ENCODE measurements at regions not wholly inside any gene's neighbourhood (a gene's known extent, or its start where the extent isn't known, plus 50 kb on each side); places are given as distances from the start of the nearest gene placed in this dataset.

DNA sequence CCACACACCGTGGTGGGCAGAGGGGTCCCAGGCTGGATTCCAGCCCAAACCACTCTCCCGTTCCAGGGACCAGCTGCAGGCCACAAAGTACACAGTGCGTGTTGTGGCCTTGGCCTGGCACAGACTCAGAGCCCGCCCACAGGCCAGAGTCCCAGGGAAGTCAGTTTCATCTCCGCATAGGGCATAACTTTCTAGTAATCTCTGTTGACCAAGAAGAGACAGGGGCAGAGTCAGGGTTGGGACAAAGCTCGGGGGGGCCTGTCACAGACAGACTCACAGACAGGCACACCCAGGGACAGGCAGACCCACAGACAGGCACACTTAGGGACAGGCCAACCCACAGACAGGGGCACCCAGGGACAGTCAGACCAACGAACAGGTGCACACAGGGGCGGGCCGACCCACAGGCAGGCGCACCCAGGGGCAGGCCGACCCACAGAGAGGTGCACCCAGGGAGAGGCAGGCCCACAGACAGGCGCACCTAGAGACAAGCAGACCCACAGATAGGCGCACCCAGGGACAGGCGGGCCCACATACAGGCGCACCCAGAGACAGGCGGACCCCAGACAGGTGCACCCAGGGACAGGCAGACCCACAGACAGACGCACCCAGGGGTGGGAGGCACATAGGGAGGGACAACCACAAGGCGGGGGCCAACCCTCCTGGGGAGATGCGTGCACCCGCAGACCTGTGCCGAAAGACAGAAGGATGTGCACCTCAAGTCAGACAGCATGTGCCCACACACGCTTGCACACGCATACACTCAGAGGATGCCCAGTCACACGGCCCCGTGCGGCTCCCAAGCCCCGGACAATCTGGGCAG lies 323.3 kb upstream of the RTL1 start:
- TF ChIP-seq, protein P1, sequence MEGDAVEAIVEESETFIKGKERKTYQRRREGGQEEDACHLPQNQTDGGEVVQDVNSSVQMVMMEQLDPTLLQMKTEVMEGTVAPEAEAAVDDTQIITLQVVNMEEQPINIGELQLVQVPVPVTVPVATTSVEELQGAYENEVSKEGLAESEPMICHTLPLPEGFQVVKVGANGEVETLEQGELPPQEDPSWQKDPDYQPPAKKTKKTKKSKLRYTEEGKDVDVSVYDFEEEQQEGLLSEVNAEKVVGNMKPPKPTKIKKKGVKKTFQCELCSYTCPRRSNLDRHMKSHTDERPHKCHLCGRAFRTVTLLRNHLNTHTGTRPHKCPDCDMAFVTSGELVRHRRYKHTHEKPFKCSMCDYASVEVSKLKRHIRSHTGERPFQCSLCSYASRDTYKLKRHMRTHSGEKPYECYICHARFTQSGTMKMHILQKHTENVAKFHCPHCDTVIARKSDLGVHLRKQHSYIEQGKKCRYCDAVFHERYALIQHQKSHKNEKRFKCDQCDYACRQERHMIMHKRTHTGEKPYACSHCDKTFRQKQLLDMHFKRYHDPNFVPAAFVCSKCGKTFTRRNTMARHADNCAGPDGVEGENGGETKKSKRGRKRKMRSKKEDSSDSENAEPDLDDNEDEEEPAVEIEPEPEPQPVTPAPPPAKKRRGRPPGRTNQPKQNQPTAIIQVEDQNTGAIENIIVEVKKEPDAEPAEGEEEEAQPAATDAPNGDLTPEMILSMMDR (IDR thresholded peaks at IDR 0.05), result no peak
- no peak for TF ChIP-seq ZFX (IDR thresholded peaks at IDR 0.05; ENCODE audit: borderline replicate concordance)

Data from 22Rv1 (cell line).